Hepatocyte (in vitro differentiated cells): ENCODE measurements at regions not wholly inside any gene's neighbourhood (a gene's known extent, or its start where the extent isn't known, plus 50 kb on each side); places are given as distances from the start of the nearest gene placed in this dataset.

Experiments used
- EZH2 ChIP-seq: fragments of 200-600 bp; sonication (generic); IDR thresholded peaks from 2 replicates; pipeline ENCODE4 v1.6.1; 2016; ENCODE audit warnings: antibody characterized with exemption, mild to moderate bottlenecking, borderline replicate concordance
- TF ChIP-seq, protein P1 (sequence below): fragments of 200-600 bp; sonication (generic); IDR thresholded peaks from 2 replicates; pipeline ENCODE4 v1.5.1; 2016; ENCODE audit warnings: antibody characterized with exemption, mild to moderate bottlenecking; ENCODE audit not compliant: poor library complexity

DNA sequence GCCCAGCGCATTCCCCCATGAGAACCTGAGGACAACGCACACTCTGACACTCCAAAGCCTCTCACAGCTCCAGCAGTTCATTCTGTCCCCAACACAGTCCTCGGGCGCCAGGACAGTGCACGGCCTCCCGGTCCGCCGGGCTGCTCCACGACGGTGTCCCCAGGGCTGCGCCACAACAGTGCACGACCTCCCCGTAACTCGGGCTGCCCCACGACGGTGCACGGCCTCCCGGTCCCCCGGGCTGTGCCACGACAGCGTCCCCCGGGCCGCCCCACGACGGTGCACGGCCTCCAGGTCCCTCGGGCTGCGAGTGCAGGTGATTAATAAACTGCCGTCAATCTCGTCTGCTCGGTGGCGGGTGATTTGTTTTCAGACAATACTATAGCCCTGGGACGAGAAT, 585.1 kb upstream of the FRG1 start:
- TF ChIP-seq, protein P1, sequence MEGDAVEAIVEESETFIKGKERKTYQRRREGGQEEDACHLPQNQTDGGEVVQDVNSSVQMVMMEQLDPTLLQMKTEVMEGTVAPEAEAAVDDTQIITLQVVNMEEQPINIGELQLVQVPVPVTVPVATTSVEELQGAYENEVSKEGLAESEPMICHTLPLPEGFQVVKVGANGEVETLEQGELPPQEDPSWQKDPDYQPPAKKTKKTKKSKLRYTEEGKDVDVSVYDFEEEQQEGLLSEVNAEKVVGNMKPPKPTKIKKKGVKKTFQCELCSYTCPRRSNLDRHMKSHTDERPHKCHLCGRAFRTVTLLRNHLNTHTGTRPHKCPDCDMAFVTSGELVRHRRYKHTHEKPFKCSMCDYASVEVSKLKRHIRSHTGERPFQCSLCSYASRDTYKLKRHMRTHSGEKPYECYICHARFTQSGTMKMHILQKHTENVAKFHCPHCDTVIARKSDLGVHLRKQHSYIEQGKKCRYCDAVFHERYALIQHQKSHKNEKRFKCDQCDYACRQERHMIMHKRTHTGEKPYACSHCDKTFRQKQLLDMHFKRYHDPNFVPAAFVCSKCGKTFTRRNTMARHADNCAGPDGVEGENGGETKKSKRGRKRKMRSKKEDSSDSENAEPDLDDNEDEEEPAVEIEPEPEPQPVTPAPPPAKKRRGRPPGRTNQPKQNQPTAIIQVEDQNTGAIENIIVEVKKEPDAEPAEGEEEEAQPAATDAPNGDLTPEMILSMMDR = no peak
- TF ChIP-seq EZH2 = no peak
